Epithelial cell of esophagus (primary cell): ENCODE measurements at regions not wholly inside any gene's neighbourhood (a gene's known extent, or its start where the extent isn't known, plus 50 kb on each side); places are given as distances from the start of the nearest gene placed in this dataset.
A peak's percentile ranks its signal among the peaks of the same experiment; 100 is the strongest.

Source experiments
- DNase-seq: peaks from one replicate; pipeline ENCODE4 v3.0.0; 2010; ENCODE audit warnings: low read depth
- H3K4me3 ChIP-seq: 2 replicates; pipeline ENCODE4 v1.5.1; 2011; ENCODE audit warnings: mild to moderate bottlenecking, low read length, control low read depth
- TF ChIP-seq, protein P1 (sequence below): IDR thresholded peaks from 2 replicates; pipeline ENCODE4 v1.5.1; 2011; ENCODE audit warnings: low read depth, mild to moderate bottlenecking, low read length, control low read depth, inconsistent platforms; ENCODE audit not compliant: insufficient read depth; ENCODE audit errors: missing control alignments

GRCh38 chr18:66126266-66126665 is 375.5 kb downstream of the CDH7 start:
- no peak for DNase-seq
- TF ChIP-seq, protein P1, sequence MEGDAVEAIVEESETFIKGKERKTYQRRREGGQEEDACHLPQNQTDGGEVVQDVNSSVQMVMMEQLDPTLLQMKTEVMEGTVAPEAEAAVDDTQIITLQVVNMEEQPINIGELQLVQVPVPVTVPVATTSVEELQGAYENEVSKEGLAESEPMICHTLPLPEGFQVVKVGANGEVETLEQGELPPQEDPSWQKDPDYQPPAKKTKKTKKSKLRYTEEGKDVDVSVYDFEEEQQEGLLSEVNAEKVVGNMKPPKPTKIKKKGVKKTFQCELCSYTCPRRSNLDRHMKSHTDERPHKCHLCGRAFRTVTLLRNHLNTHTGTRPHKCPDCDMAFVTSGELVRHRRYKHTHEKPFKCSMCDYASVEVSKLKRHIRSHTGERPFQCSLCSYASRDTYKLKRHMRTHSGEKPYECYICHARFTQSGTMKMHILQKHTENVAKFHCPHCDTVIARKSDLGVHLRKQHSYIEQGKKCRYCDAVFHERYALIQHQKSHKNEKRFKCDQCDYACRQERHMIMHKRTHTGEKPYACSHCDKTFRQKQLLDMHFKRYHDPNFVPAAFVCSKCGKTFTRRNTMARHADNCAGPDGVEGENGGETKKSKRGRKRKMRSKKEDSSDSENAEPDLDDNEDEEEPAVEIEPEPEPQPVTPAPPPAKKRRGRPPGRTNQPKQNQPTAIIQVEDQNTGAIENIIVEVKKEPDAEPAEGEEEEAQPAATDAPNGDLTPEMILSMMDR = no peak
- no peak overlapping the region for H3K4me3 ChIP-seq

GRCh38 chr18:66124394-66124793 is 373.6 kb downstream of the CDH7 start:
- no peak overlapping the region for H3K4me3 ChIP-seq
- peak; percentile 2 for DNase-seq
- TF ChIP-seq, protein P1 = no peak

- DNase-seq = no peak
- TF ChIP-seq, protein P1 = no peak
- no peak overlapping the region for H3K4me3 ChIP-seq
Measured at GRCh38 chr18:66119347-66119746, 368.5 kb downstream of the CDH7 start.

- no peak for DNase-seq
- H3K4me3 ChIP-seq = no peak overlapping the region
- TF ChIP-seq, protein P1 = no peak
Measured at GRCh38 chr18:66111018-66111417, 360.2 kb downstream of the CDH7 start.

- no peak overlapping the region for H3K4me3 ChIP-seq
- no peak for DNase-seq
- TF ChIP-seq, protein P1 = no peak
Measured at GRCh38 chr18:66110607-66111006, 359.8 kb downstream of the CDH7 start.

DNA sequence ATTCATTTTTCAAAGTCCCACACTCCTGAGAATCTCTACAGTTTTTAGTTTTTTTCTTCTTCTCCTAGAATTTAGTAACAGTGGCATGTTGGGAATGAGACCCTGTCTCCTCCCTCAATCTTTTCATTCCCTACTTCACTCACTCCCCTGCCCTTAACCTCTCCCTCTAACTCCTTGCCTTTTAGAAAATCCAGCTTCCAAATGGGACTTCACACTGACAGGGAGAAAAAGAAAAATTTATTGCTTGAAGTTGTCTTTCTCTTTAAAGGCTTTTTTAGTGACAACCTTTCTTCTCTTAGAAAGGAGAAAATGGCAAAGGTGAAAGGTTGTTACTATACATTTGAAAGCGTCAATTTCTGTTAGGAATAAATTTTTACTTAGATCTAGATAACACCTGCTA is 359.2 kb downstream of the CDH7 start:
- TF ChIP-seq, protein P1 = no peak
- H3K4me3 ChIP-seq = no peak overlapping the region
- no peak for DNase-seq

DNA sequence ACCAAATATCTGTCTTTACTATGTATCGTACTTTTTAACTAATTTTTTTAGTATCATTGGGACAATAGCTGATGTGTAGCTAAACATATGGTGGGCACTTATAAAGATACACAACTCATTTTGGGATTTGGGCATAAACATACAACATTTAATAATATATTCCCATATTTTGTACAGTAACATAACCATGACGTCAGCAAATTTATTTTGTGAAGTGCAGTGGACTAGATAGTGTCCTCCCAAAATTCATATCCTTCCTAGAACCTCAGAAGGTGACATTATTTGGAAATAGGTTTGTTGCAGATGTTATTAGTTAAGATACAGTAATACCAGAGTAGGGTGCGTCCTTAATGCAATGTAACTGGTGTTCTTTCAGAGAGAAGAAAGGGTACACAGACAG is 356.7 kb downstream of the CDH7 start:
- no peak for DNase-seq
- TF ChIP-seq, protein P1 = no peak
- no peak overlapping the region for H3K4me3 ChIP-seq
